ENCODE measurements at regions not wholly inside any gene's neighbourhood (a gene's known extent, or its start where the extent isn't known, plus 50 kb on each side); places are given as distances from the start of the nearest gene placed in this dataset.
A peak's percentile ranks its signal among the peaks of the same experiment; 100 is the strongest.

DNA sequence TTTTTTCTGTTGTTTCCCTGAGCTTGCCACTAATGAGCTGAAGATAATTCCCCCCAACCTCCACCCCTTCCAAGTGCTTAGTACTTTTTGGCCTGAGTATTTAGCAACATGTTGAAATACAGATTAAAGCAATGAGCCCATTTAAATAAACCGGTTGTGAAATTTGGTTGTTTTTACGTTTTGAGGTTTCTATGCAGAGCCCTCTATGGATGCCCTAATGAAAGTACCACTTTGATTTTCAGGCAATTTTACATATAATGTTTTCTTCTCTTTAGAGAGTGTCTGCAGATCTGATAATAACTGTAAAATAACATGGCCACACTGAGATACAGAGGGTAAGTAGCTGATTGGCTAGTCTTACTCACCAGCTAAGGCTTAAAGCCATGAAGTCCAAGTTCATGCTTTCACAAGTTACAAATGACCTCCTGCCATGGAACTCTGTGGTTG, 139.4 kb upstream of the SLC7A14 start:
- Histone ChIP-seq H3K27ac (ENCODE audit: low read depth in 2 of 2, low read length in 1 of 2) (no peak overlapping the region), H3K9me3 (ENCODE audit: control insufficient read depth in 2 of 2, insufficient read depth in 1 of 2, low read depth in 1 of 2, low read length in 1 of 2) (no peaks in the 10 kb centered on the region), H3K4me3 (ENCODE audit: low read depth in 1 of 2, low read length in 2 of 2) (no peak overlapping the region), H3K27me3 (ENCODE audit: control insufficient read depth in 1 of 2, insufficient read depth in 2 of 2, low read length in 2 of 2) (no peaks in the 10 kb centered on the region), H3K36me3 (ENCODE audit: control insufficient read depth in 2 of 2, insufficient read depth in 2 of 2, low read length in 1 of 2) (no peaks in the 10 kb centered on the region), H3K4me1 (ENCODE audit: control insufficient read depth in 2 of 2, insufficient read depth in 2 of 2, low read length in 1 of 2) (no peaks in the 10 kb centered on the region)
- WGBS, 2 donors: 63 to 68% methylated on average over 2 of the region's 2 CpGs

DNA sequence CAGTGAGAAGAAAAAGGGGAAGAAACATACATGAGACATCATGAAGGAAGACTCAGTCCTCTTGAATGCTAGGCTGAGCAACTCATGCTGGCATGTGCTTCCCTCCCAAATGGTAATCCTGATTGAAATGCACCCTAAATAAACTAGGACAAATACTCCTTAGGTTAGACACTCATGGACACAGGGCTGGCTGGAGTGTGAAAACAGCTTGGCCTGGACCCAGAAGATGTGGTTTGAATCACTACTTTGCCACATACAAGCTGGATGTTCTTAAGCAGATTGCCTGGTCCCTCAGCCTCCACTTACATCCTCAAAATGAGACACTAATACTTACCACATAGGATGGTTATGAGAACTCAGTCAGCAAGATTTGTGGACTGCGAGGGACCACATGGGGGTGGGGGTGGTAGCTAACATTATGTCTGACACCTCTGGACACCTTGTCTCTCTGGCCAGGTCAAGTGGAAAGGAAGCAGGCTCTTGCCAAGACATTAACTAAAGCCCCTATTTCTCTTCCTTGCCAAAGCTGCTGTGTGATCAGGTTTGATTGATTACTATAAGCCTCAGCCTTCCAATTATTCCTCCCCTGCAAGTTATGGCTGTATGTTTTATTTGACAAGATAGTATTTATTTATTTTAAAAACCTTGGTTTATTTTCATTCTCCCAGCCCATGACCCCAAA, 138.9 kb upstream of the SLC7A14 start:
- whole genome bisulfite sequencing, 2 donors: 63 to 72% methylated on average over 1 of the region's 1 CpG
- Histone ChIP-seq H3K9me3 (ENCODE audit: control insufficient read depth in 2 of 2, insufficient read depth in 1 of 2, low read depth in 1 of 2, low read length in 1 of 2) (no peaks in the 10 kb centered on the region), H3K36me3 (ENCODE audit: control insufficient read depth in 2 of 2, insufficient read depth in 2 of 2, low read length in 1 of 2) (no peaks in the 10 kb centered on the region), H3K4me1 (ENCODE audit: control insufficient read depth in 2 of 2, insufficient read depth in 2 of 2, low read length in 1 of 2) (no peaks in the 10 kb centered on the region), H3K27me3 (ENCODE audit: control insufficient read depth in 1 of 2, insufficient read depth in 2 of 2, low read length in 2 of 2) (no peaks in the 10 kb centered on the region), H3K27ac (ENCODE audit: low read depth in 2 of 2, low read length in 1 of 2) (peak overlapping the region in 1 of 2 donors; percentile 24), H3K4me3 (ENCODE audit: low read depth in 1 of 2, low read length in 2 of 2) (no peak overlapping the region)

DNA sequence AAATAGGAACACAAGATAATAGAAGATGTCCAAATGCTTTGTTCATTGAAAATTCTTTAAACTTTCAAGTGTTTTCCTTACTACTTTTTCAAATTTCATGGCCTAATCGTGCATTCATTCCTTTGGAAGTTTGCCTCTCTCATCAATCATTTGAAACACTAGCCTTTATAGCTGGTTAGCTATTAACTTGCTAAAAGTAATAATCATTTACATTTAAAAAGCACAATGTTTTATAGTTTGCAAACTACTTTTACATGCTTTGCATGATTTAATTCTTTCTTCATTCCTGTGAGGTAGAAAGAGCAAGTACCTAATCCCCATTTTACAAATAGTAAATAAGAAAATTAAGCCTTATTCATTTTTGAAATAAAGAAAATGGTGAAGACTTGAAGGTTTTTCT, 137.4 kb upstream of the SLC7A14 start:
- Histone ChIP-seq H3K4me1 (ENCODE audit: control insufficient read depth in 2 of 2, insufficient read depth in 2 of 2, low read length in 1 of 2) (no peaks in the 10 kb centered on the region), H3K27me3 (ENCODE audit: control insufficient read depth in 1 of 2, insufficient read depth in 2 of 2, low read length in 2 of 2) (no peaks in the 10 kb centered on the region), H3K4me3 (ENCODE audit: low read depth in 1 of 2, low read length in 2 of 2) (no peak overlapping the region), H3K9me3 (ENCODE audit: control insufficient read depth in 2 of 2, insufficient read depth in 1 of 2, low read depth in 1 of 2, low read length in 1 of 2) (no peaks in the 10 kb centered on the region), H3K27ac (ENCODE audit: low read depth in 2 of 2, low read length in 1 of 2) (no peak overlapping the region), H3K36me3 (ENCODE audit: control insufficient read depth in 2 of 2, insufficient read depth in 2 of 2, low read length in 1 of 2) (no peaks in the 10 kb centered on the region)
- WGBS, 2 donors: 49 to 63% methylated on average over 1 of the region's 1 CpG

DNA sequence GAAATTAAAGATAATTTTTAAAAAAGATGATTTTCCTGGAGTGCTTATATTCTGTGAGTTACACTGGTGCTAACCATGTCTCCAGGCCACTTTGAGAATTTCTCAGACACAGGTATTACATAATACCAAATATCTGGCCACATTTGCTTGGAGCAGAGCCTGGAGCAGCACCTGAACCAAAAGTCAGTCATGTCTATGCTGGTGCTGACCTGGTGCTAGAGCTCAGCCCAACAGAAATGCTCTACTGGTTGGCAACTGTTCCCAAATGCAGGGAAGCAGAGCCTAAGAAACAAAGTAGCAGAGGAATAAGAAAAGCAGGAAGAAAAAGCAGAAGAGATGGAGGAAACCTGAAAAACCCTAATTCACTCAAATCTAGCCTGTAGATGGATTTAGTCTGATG, 135.7 kb upstream of the SLC7A14 start:
- Histone ChIP-seq H3K9me3 (ENCODE audit: control insufficient read depth in 2 of 2, insufficient read depth in 1 of 2, low read depth in 1 of 2, low read length in 1 of 2) (no peaks in the 10 kb centered on the region), H3K27ac (ENCODE audit: low read depth in 2 of 2, low read length in 1 of 2) (no peak overlapping the region), H3K4me1 (ENCODE audit: control insufficient read depth in 2 of 2, insufficient read depth in 2 of 2, low read length in 1 of 2) (no peaks in the 10 kb centered on the region), H3K4me3 (ENCODE audit: low read depth in 1 of 2, low read length in 2 of 2) (no peak overlapping the region), H3K36me3 (ENCODE audit: control insufficient read depth in 2 of 2, insufficient read depth in 2 of 2, low read length in 1 of 2) (no peaks in the 10 kb centered on the region), H3K27me3 (ENCODE audit: control insufficient read depth in 1 of 2, insufficient read depth in 2 of 2, low read length in 2 of 2) (no peaks in the 10 kb centered on the region)

DNA sequence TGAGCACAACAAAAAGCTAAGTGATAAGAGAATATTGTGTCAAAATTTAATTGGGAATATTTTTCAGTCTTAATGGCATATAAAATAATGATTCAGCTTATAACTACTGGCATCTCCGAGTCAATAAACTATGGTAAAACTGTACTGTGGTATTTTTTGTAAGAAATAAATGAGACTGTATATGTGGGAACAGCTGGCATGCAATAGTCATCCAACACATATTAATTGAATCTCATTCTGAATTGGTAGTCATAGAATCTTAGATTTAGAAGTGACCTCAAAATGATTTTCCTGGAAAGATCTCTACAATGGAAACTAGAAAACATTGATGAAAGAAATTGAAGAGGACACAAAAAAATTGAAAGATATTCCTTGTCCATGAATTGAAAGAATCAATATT, 133.4 kb upstream of the SLC7A14 start:
- Histone ChIP-seq H3K36me3 (ENCODE audit: control insufficient read depth in 2 of 2, insufficient read depth in 2 of 2, low read length in 1 of 2) (no peaks in the 10 kb centered on the region), H3K9me3 (ENCODE audit: control insufficient read depth in 2 of 2, insufficient read depth in 1 of 2, low read depth in 1 of 2, low read length in 1 of 2) (no peaks in the 10 kb centered on the region), H3K27ac (ENCODE audit: low read depth in 2 of 2, low read length in 1 of 2) (no peak overlapping the region), H3K4me1 (ENCODE audit: control insufficient read depth in 2 of 2, insufficient read depth in 2 of 2, low read length in 1 of 2) (no peaks in the 10 kb centered on the region), H3K4me3 (ENCODE audit: low read depth in 1 of 2, low read length in 2 of 2) (no peak overlapping the region), H3K27me3 (ENCODE audit: control insufficient read depth in 1 of 2, insufficient read depth in 2 of 2, low read length in 2 of 2) (no peaks in the 10 kb centered on the region)
- WGBS, 2 donors: 76 to 80% methylated on average over 1 of the region's 1 CpG

DNA sequence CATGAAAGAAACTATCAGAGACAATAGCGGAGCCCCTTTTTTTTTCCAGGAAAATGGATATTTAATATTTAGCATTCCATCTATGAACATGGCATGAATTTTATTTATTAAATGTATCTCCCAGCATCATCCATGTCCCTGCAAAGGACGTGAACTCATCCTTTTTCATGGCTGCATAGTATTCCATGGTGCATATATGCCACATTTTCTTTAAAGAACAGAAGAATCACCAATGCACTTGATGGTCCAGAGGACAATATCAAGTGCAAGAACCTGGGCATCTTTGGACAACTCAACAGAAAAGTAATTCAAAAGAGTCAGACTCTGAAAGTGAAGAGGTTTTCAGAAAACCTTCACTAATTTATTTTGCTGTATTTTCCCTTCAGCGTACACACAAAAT, 133.0 kb upstream of the SLC7A14 start:
- no peak overlapping the region for H3K4me3 ChIP-seq (ENCODE audit: low read depth in 1 of 2, low read length in 2 of 2)
- no peaks in the 10 kb centered on the region for H3K27me3 ChIP-seq (ENCODE audit: control insufficient read depth in 1 of 2, insufficient read depth in 2 of 2, low read length in 2 of 2)
- no peaks in the 10 kb centered on the region for H3K4me1 ChIP-seq (ENCODE audit: control insufficient read depth in 2 of 2, insufficient read depth in 2 of 2, low read length in 1 of 2)
- 92 to 93% methylated on average over 3 of the region's 3 CpGs for WGBS, 2 donors
- H3K36me3 ChIP-seq (ENCODE audit: control insufficient read depth in 2 of 2, insufficient read depth in 2 of 2, low read length in 1 of 2): no peaks in the 10 kb centered on the region
- H3K9me3 ChIP-seq (ENCODE audit: control insufficient read depth in 2 of 2, insufficient read depth in 1 of 2, low read depth in 1 of 2, low read length in 1 of 2): no peaks in the 10 kb centered on the region
- H3K27ac ChIP-seq (ENCODE audit: low read depth in 2 of 2, low read length in 1 of 2): no peak overlapping the region

DNA sequence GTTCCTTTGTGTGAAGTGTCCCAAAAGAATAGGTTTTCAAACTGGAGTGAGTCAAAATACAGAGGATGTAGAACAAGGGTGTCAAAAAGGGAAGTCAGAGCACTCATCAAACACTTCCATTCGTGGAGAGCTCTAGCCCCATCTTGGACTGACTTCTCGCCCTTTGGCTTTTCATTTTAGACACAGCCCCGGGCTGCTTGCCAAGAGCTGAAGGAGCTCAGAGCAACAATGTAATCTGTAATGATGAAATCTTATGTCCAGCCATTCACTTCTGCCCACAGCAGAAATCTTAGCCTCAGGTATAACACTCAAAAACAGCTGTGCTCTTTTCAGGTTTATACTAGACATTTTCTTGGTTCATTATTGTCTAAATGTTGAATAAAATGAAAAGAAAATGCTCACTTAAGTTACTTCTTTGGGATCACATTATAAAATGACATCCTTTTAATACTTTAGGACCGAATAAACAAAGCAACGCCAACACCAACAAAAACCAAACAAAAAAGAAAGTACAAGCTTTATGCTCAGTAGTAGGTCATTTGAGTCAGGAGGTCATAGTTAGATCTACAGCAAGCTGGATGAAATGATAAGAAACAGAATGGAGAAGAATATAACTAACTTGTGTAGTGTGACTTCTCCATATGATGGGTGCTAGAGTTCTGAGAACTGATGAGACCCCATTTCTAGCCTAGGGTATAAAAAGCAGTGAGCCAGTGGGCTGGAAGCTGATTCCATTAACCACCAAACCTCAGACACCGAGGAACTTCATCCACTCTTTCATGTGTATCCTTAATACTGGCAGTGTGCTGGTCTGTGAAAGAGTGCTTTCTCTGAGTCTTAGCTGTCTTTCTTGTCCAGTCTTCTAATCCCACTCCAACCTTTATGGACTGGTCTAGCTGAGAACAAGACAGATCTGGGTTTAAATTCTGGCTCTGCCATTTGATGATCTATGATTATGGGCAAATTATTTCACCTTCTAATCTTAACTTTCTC, 131.8 kb upstream of the SLC7A14 start:
- H3K4me1 ChIP-seq (ENCODE audit: control insufficient read depth in 2 of 2, insufficient read depth in 2 of 2, low read length in 1 of 2): no peaks in the 10 kb centered on the region
- H3K27ac ChIP-seq (ENCODE audit: low read depth in 2 of 2, low read length in 1 of 2): no peak overlapping the region
- H3K4me3 ChIP-seq (ENCODE audit: low read depth in 1 of 2, low read length in 2 of 2): no peak overlapping the region
- H3K27me3 ChIP-seq (ENCODE audit: control insufficient read depth in 1 of 2, insufficient read depth in 2 of 2, low read length in 2 of 2): no peaks in the 10 kb centered on the region
- H3K36me3 ChIP-seq (ENCODE audit: control insufficient read depth in 2 of 2, insufficient read depth in 2 of 2, low read length in 1 of 2): no peaks in the 10 kb centered on the region
- 56 to 72% methylated on average over 6 of the region's 6 CpGs for WGBS, 2 donors
- H3K9me3 ChIP-seq (ENCODE audit: control insufficient read depth in 2 of 2, insufficient read depth in 1 of 2, low read depth in 1 of 2, low read length in 1 of 2): no peaks in the 10 kb centered on the region

DNA sequence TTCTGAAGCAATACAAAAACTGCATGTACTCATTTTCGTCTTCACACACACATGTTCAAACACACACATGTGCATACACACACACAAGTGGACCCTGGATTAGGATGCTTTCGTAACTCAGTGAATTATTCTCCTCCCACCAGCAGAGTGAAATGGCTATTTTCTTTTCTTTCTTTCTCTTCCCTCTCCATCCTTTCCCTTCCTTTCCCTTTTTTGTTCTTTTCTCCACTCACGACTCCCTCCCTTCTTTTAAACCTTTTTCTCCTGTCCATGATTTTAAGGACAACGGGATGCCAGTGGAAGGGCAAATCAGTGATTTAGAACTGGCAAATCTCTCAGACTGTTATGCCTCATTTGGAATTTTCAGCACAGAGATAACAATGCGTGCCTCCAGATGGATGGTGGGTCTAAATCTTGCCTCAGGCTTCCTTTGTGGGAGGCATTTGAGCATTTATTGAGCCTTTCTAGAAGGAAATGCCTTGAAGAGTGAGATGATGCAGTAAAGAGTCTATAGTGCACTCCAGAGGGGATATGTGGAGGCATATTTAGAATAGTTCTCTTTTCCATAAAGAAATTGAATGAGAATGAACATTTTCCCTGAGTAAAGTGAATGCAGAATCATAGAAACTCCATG, 130.4 kb upstream of the SLC7A14 start:
- Histone ChIP-seq H3K9me3 (ENCODE audit: control insufficient read depth in 2 of 2, insufficient read depth in 1 of 2, low read depth in 1 of 2, low read length in 1 of 2) (no peaks in the 10 kb centered on the region), H3K4me1 (ENCODE audit: control insufficient read depth in 2 of 2, insufficient read depth in 2 of 2, low read length in 1 of 2) (no peaks in the 10 kb centered on the region), H3K36me3 (ENCODE audit: control insufficient read depth in 2 of 2, insufficient read depth in 2 of 2, low read length in 1 of 2) (no peaks in the 10 kb centered on the region), H3K27me3 (ENCODE audit: control insufficient read depth in 1 of 2, insufficient read depth in 2 of 2, low read length in 2 of 2) (no peaks in the 10 kb centered on the region), H3K4me3 (ENCODE audit: low read depth in 1 of 2, low read length in 2 of 2) (no peak overlapping the region), H3K27ac (ENCODE audit: low read depth in 2 of 2, low read length in 1 of 2) (no peak overlapping the region)
- 77 to 79% methylated on average over 5 of the region's 5 CpGs for WGBS, 2 donors

DNA sequence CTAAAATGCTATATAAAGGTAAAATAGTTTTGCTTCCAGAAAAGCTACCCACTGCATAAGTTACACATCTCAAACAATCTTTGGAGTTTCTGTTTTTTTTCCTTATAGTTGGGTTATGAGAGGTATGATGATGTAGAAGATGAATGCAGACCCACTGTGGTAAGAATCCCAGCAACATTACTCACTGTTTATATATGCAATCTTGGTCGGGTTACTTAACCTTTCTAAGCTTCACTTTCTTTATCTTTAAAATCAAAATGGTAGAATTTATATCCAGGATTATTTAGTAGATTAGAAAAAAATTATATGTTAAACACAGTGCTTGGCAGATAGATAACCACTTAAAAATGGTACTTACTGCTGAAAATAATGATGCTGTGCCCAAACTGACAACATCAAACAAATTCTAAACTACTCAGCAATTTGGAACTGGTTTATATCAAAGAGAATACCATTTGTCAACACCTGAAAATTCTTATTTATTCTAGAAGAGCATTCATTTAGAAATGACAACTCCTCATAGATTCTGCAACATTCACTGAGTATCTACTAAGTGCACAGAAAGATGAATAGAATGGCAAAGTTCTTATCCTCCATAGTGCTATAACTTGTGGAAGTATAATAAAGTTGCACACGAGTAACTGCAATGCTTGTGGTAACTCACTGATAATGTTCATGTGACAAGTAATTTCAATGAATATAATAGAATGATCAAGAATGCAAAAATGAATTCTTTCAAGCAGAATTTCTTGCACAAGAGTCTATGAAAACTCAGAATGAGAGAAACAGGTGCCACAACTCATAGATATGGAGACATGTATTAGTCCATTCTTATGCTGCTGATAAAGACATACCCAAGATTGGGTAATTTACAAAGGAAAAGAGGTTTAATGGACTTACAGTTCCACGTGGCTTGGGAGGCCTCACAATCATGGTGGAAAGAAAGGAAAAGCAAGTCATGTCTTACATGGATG, 129.0 kb upstream of the SLC7A14 start:
- H3K27ac ChIP-seq (ENCODE audit: low read depth in 2 of 2, low read length in 1 of 2): no peak overlapping the region
- no peak overlapping the region for H3K4me3 ChIP-seq (ENCODE audit: low read depth in 1 of 2, low read length in 2 of 2)
- no peaks in the 10 kb centered on the region for H3K4me1 ChIP-seq (ENCODE audit: control insufficient read depth in 2 of 2, insufficient read depth in 2 of 2, low read length in 1 of 2)
- H3K36me3 ChIP-seq (ENCODE audit: control insufficient read depth in 2 of 2, insufficient read depth in 2 of 2, low read length in 1 of 2): no peaks in the 10 kb centered on the region
- H3K9me3 ChIP-seq (ENCODE audit: control insufficient read depth in 2 of 2, insufficient read depth in 1 of 2, low read depth in 1 of 2, low read length in 1 of 2): no peaks in the 10 kb centered on the region
- 65 to 74% methylated on average over 3 of the region's 3 CpGs for WGBS, 2 donors
- no peaks in the 10 kb centered on the region for H3K27me3 ChIP-seq (ENCODE audit: control insufficient read depth in 1 of 2, insufficient read depth in 2 of 2, low read length in 2 of 2)
